ENCODE measurements at regions not wholly inside any gene's neighbourhood (a gene's known extent, or its start where the extent isn't known, plus 50 kb on each side); places are given as distances from the start of the nearest gene placed in this dataset.

DNA sequence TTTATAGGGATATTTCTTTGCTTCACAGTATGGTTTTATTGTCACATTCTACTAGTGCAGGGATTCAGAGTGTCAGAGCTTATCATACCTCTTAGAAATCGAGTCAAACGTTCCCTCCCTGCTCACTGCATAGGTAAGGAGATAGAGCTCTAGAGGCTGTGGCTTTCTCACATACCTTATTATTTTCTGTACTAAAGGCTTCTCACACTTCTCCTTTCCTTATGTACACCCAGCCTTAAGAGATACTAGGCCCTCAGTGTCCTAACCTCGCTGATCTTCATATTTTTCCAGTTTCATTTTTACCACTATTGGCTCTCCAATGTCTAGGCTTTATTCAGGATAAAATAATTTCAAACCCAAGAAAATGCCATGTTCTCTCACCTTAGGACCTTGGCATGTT, 297.3 kb upstream of the RIOK2 start:
- ATAC-seq (ENCODE audit: poor library complexity) (no peak), DNase-seq (no peak)
- Mint-ChIP-seq H3K27ac (no peak overlapping the region), H3K4me3 (no peak overlapping the region), H3K36me3 (ENCODE audit: low read depth) (no peaks in the 10 kb centered on the region), H3K9me3 (no peaks in the 10 kb centered on the region), H3K27me3 (no peaks in the 10 kb centered on the region), H3K4me1 (ENCODE audit: low read depth) (no peaks in the 10 kb centered on the region)
- POLR2A ChIA-PET = no interaction called here
- CTCF ChIA-PET = no interaction called here
- Histone ChIP-seq H3K36me3 (ENCODE audit: insufficient read depth, low read length) (no peaks in the 10 kb centered on the region), H3K27me3 (ENCODE audit: control insufficient read depth in 1 of 2, insufficient read depth in 2 of 2, low read length in 2 of 2) (no peaks in the 10 kb centered on the region), H3K4me3 (ENCODE audit: low read length) (no peak overlapping the region), H3K4me1 (ENCODE audit: insufficient read depth, low read length) (no peaks in the 10 kb centered on the region), H3K9me3 (ENCODE audit: control insufficient read depth in 1 of 2, insufficient read depth in 1 of 2, low read length in 2 of 2) (no peaks in the 10 kb centered on the region), H3K27ac (ENCODE audit: low read depth in 1 of 2, low read length in 2 of 2) (no peak overlapping the region)
- TF ChIP-seq, protein P1, sequence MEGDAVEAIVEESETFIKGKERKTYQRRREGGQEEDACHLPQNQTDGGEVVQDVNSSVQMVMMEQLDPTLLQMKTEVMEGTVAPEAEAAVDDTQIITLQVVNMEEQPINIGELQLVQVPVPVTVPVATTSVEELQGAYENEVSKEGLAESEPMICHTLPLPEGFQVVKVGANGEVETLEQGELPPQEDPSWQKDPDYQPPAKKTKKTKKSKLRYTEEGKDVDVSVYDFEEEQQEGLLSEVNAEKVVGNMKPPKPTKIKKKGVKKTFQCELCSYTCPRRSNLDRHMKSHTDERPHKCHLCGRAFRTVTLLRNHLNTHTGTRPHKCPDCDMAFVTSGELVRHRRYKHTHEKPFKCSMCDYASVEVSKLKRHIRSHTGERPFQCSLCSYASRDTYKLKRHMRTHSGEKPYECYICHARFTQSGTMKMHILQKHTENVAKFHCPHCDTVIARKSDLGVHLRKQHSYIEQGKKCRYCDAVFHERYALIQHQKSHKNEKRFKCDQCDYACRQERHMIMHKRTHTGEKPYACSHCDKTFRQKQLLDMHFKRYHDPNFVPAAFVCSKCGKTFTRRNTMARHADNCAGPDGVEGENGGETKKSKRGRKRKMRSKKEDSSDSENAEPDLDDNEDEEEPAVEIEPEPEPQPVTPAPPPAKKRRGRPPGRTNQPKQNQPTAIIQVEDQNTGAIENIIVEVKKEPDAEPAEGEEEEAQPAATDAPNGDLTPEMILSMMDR (IDR thresholded peaks at IDR 0.05) = no peak
- intact Hi-C loops (cut with DNase I, micrococcal nuclease) = no loop called here

DNA sequence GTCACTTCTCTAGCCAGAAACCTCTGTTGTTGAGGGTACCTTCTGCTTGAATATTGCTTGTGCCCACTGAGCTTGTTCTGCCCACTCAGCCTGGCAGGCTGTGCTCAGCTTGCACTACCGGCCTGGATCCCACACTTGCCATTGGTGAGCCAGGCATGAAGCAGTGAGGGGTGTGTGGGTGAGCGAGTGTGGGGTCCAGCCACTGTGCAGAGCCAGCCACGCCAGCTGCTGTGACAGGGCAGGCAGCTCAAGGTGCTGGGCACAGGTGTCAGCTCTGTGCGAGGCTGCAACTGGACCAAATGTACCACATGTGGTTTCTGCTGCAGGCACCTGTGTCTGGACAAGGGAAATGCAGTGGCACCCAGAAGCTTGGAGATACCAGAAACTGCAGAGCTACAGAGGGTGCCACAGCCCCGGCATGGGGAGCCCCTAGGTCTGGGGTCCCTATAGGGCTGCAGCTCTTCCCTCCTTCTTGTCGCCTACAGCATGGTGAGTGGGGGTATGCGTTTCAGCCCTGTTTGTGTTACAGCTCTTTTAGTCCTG, 305.1 kb upstream of the RIOK2 start:
- TF ChIP-seq, protein P1 (IDR thresholded peaks at IDR 0.05) = no peak
- H3K27ac ChIP-seq (ENCODE audit: low read depth in 1 of 2, low read length in 2 of 2) = no peak overlapping the region
- Mint-ChIP-seq H3K27ac (no peak overlapping the region), H3K9me3 (no peaks in the 10 kb centered on the region), H3K27me3 (no peaks in the 10 kb centered on the region), H3K4me1 (ENCODE audit: low read depth) (no peaks in the 10 kb centered on the region), H3K4me3 (no peak overlapping the region), H3K36me3 (ENCODE audit: low read depth) (no peaks in the 10 kb centered on the region)
- H3K36me3 ChIP-seq (ENCODE audit: insufficient read depth, low read length) = no peaks in the 10 kb centered on the region
- intact Hi-C loops (cut with DNase I, micrococcal nuclease) = no loop called here
- CTCF ChIA-PET = no interaction called here
- peaks cover 0 to 3% of the 10 kb centered on the region in 2 experiments for H3K27me3 ChIP-seq (ENCODE audit: control insufficient read depth in 1 of 2, insufficient read depth in 2 of 2, low read length in 2 of 2)
- no peak for DNase-seq
- no peak overlapping the region for H3K4me3 ChIP-seq (ENCODE audit: low read length)
- POLR2A ChIA-PET = no interaction called here
- no peak for ATAC-seq (ENCODE audit: poor library complexity)
- peaks cover 0 to 12% of the 10 kb centered on the region in 2 experiments for H3K9me3 ChIP-seq (ENCODE audit: control insufficient read depth in 1 of 2, insufficient read depth in 1 of 2, low read length in 2 of 2)
- H3K4me1 ChIP-seq (ENCODE audit: insufficient read depth, low read length) = no peaks in the 10 kb centered on the region

DNA sequence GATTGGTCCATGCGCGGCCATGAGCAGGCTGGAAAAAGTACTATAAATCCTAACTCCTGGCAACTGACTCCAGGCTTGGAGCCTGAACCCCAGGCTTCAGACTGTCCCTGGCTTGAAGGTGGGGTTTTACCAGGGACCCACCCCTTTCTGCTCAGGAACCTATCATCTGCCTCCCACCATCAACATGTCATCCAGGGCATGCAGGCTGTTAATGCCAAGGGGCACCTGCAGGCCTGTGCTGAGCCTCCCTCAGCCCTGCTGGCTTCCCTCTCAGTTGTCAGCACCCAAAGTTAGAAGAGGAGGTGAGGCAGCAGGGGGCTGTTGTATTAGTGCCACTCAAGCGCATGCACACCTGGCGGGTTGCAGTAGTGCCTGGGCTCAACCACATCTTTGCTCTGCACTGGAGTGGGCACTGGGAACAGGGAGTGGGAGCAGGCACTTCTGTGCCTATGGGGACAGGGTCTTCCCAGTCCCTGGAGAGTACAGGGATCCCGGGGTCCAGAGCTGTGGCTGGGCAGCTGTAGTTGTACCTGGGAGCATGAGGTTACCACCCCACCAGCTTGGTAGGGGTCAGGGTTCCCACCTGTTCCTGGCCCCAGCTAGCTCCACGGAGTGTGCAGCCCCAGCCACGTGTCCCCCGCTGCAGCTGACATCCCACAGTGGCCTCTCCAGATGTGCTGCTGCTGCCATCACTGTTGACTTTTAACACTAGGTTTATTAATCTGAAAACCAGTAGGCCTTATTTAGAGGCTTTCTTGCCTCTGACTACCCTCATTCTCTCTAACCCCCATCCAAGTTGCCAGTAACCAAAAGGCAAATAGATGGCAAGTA, 306.2 kb upstream of the RIOK2 start:
- Mint-ChIP-seq H3K27ac (no peak overlapping the region), H3K36me3 (ENCODE audit: low read depth) (no peaks in the 10 kb centered on the region), H3K27me3 (no peaks in the 10 kb centered on the region), H3K4me3 (no peak overlapping the region), H3K9me3 (no peaks in the 10 kb centered on the region), H3K4me1 (ENCODE audit: low read depth) (no peaks in the 10 kb centered on the region)
- DNase-seq = no peak
- ChIA-PET POLR2A (no interaction called here), CTCF (no interaction called here)
- Histone ChIP-seq H3K4me1 (ENCODE audit: insufficient read depth, low read length) (no peaks in the 10 kb centered on the region), H3K27me3 (ENCODE audit: control insufficient read depth in 1 of 2, insufficient read depth in 2 of 2, low read length in 2 of 2) (peaks cover 0 to 3% of the 10 kb centered on the region in 2 experiments), H3K36me3 (ENCODE audit: insufficient read depth, low read length) (no peaks in the 10 kb centered on the region), H3K27ac (ENCODE audit: low read depth in 1 of 2, low read length in 2 of 2) (no peak overlapping the region), H3K9me3 (ENCODE audit: control insufficient read depth in 1 of 2, insufficient read depth in 1 of 2, low read length in 2 of 2) (peaks cover 0 to 12% of the 10 kb centered on the region in 2 experiments), H3K4me3 (ENCODE audit: low read length) (no peak overlapping the region)
- TF ChIP-seq, protein P1 (IDR thresholded peaks at IDR 0.05) = no peak
- intact Hi-C loops (cut with DNase I, micrococcal nuclease) = no loop called here
- no peak for ATAC-seq (ENCODE audit: poor library complexity)
